OCI-LY7 (cell line): ENCODE measurements at regions not wholly inside any gene's neighbourhood (a gene's known extent, or its start where the extent isn't known, plus 50 kb on each side); places are given as distances from the start of the nearest gene placed in this dataset.

Source experiments
- BruUV-seq: library from RNA; stranded (reverse); fragments of 400-500 nt; replicated peaks from 2 replicates; lab custom pipeline; 2021; lab: Mats Ljungman, UMichigan
- CTCF ChIA-PET: fragments of 300-600 bp; sonication (Branson Sonifier 250); formaldehyde crosslinking; loops from one replicate; lab custom pipeline; 2022; ENCODE audit warnings: antibody characterized with exemption; ENCODE audit not compliant: unreplicated experiment; lab: Charles Lee
- POLR2A ChIA-PET: fragments of 300-600 bp; sonication (Branson Sonifier 250); formaldehyde crosslinking; loops from one replicate; lab custom pipeline; 2022; ENCODE audit warnings: antibody characterized with exemption; lab: Charles Lee
- DNase-seq: peaks from one replicate; pipeline ENCODE4 v3.0.0-alpha.2; 2015; ENCODE audit warnings: low spot score
- H2AFZ ChIP-seq: fragments of 200-600 bp; sonication (generic), shearing (Covaris generic); 2 replicates; pipeline ENCODE4 v1.6.1; 2014; ENCODE audit warnings: mild to moderate bottlenecking, antibody characterized with exemption, low read length, moderate library complexity
- H3K27ac ChIP-seq: fragments of 200-600 bp; sonication (generic); 2 replicates; pipeline ENCODE4 v1.5.1; 2014; ENCODE audit warnings: mixed run types, low read depth, mild to moderate bottlenecking, moderate library complexity, low read length, inconsistent platforms; ENCODE audit not compliant: poor library complexity, severe bottlenecking
- H3K36me3 ChIP-seq: fragments of 200-600 bp; sonication (generic); 2 replicates; pipeline ENCODE4 v1.6.1; 2014; ENCODE audit warnings: mild to moderate bottlenecking, antibody characterized with exemption, low read length, moderate library complexity, mixed read lengths; ENCODE audit not compliant: insufficient read depth
- H3K4me1 ChIP-seq: fragments of 200-600 bp; sonication (generic); 2 replicates; pipeline ENCODE4 v1.5.1; 2014; ENCODE audit warnings: mild to moderate bottlenecking, low read length; ENCODE audit not compliant: insufficient read depth, poor library complexity, severe bottlenecking
- H3K4me2 ChIP-seq: fragments of 200-600 bp; sonication (generic); 2 replicates; pipeline ENCODE4 v1.6.1; 2014; ENCODE audit warnings: mild to moderate bottlenecking, low read length
- H3K4me3 ChIP-seq: fragments of 200-600 bp; sonication (generic); 2 replicates; pipeline ENCODE4 v1.5.1; 2014; ENCODE audit warnings: mild to moderate bottlenecking, low read depth, low read length; ENCODE audit not compliant: poor library complexity, severe bottlenecking
- H3K79me2 ChIP-seq: fragments of 200-600 bp; sonication (generic); 2 replicates; pipeline ENCODE4 v1.6.1; 2016; ENCODE audit warnings: low read depth, mild to moderate bottlenecking, low read length, moderate library complexity, mixed read lengths; ENCODE audit not compliant: insufficient read depth
- H3K9me2 ChIP-seq: fragments of 200-600 bp; sonication (generic); 2 replicates; pipeline ENCODE4 v1.6.1; 2016; ENCODE audit warnings: mild to moderate bottlenecking, low read length, mixed read lengths; ENCODE audit not compliant: insufficient read depth
- H3K9me3 ChIP-seq: fragments of 200-600 bp; sonication (generic); 2 replicates; pipeline ENCODE4 v1.6.1; 2014; ENCODE audit warnings: mild to moderate bottlenecking, mixed run types, low read length, mixed read lengths
- H4K20me1 ChIP-seq: fragments of 200-600 bp; sonication (generic); 2 replicates; pipeline ENCODE4 v1.6.1; 2014; ENCODE audit warnings: mild to moderate bottlenecking, antibody characterized with exemption, low read length, moderate library complexity, mixed read lengths; ENCODE audit not compliant: insufficient read depth
- EZH2phosphoT487 ChIP-seq: fragments of 200-600 bp; sonication (generic); IDR thresholded peaks from 2 replicates; pipeline ENCODE4 v1.6.1; 2018; ENCODE audit warnings: low read depth, borderline replicate concordance, mild to moderate bottlenecking, mixed run types, antibody characterized with exemption, low read length, moderate library complexity, mixed read lengths
- intact Hi-C: fragments of 100-400 bp; cut with micrococcal nuclease; formaldehyde crosslinking; loops from one replicate; pipeline ENCODE4 v1.10.0; 2022; ENCODE audit not compliant: unreplicated experiment
- TF ChIP-seq, protein P1 (sequence below): fragments of 200-600 bp; sonication (generic); conservative IDR thresholded peaks from 2 replicates; pipeline ENCODE4 v1.5.1; 2014; ENCODE audit warnings: mild to moderate bottlenecking, antibody characterized with exemption, low read length, moderate library complexity, mixed read lengths

DNA sequence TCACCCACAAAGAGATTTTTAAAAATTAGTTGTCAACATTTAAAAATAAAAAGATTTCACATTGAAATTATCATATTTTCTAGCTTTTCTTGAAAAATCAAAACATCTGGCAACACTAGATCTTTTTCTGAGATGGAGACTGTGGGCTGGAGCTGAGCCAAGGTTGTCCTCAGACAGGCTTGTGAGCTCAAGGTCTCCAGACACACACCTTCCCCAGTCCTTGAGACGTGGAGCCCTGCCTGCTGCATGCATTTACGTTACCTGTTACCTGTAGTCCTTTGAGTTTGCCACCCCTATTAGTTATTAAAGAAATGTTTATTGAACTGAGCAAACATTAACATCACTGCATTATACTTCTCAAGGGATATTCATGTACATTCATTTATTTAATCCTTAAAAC lies 87.5 kb upstream of the TLE1 start:
- no TSS peak for BruUV-seq
- H3K79me2 ChIP-seq: no peaks in the 10 kb centered on the region
- no peaks in the 10 kb centered on the region for H3K9me3 ChIP-seq
- CTCF ChIA-PET: no interaction called here
- intact Hi-C loops: no loop called here
- no peak overlapping the region for H3K4me2 ChIP-seq
- DNase-seq: no peak
- no peaks in the 10 kb centered on the region for H3K4me1 ChIP-seq
- POLR2A ChIA-PET: interaction anchor here (0.6 to 1.1 kb wide), 2 partner anchors 78 to 79 kb away, joined by 3 read pairs; no protein-coding TSS in a partner anchor
- H3K36me3 ChIP-seq: no peaks in the 10 kb centered on the region
- no peaks in the 10 kb centered on the region for H4K20me1 ChIP-seq
- no peak overlapping the region for H2AFZ ChIP-seq
- no peak overlapping the region for H3K27ac ChIP-seq
- TF ChIP-seq, protein P1, sequence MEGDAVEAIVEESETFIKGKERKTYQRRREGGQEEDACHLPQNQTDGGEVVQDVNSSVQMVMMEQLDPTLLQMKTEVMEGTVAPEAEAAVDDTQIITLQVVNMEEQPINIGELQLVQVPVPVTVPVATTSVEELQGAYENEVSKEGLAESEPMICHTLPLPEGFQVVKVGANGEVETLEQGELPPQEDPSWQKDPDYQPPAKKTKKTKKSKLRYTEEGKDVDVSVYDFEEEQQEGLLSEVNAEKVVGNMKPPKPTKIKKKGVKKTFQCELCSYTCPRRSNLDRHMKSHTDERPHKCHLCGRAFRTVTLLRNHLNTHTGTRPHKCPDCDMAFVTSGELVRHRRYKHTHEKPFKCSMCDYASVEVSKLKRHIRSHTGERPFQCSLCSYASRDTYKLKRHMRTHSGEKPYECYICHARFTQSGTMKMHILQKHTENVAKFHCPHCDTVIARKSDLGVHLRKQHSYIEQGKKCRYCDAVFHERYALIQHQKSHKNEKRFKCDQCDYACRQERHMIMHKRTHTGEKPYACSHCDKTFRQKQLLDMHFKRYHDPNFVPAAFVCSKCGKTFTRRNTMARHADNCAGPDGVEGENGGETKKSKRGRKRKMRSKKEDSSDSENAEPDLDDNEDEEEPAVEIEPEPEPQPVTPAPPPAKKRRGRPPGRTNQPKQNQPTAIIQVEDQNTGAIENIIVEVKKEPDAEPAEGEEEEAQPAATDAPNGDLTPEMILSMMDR: no peak
- TF ChIP-seq EZH2phosphoT487: no peak
- no peak overlapping the region for H3K4me3 ChIP-seq
- H3K9me2 ChIP-seq: no peaks in the 10 kb centered on the region

DNA sequence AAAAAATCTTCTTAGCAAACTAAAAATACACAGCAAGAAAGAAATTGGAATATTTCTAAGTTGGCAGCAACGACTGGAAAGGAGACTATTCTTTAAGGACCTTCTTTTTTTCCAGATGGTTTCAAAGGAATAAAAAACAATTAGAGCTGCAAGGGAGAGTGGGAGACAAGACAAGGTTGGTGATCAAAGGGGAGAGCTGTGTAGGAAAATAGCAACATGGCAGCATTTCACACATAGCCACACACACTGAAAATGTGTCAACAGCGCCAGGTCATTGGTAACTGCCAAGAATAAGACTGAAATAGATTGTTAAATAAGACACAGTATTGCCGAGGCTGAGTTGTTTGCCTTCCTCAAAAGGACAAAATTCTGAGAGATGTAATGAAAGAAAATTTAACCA lies 88.1 kb upstream of the TLE1 start:
- CTCF ChIA-PET: no interaction called here
- no peak overlapping the region for H3K27ac ChIP-seq
- TF ChIP-seq EZH2phosphoT487: no peak
- TF ChIP-seq, protein P1: no peak
- H3K4me2 ChIP-seq: no peak overlapping the region
- DNase-seq: no peak
- intact Hi-C loops: no loop called here
- H3K4me3 ChIP-seq: no peak overlapping the region
- no peaks in the 10 kb centered on the region for H4K20me1 ChIP-seq
- H3K9me2 ChIP-seq: no peaks in the 10 kb centered on the region
- no peaks in the 10 kb centered on the region for H3K36me3 ChIP-seq
- POLR2A ChIA-PET: no interaction called here
- H3K9me3 ChIP-seq: no peaks in the 10 kb centered on the region
- no peaks in the 10 kb centered on the region for H3K79me2 ChIP-seq
- no peaks in the 10 kb centered on the region for H3K4me1 ChIP-seq
- no TSS peak for BruUV-seq
- no peak overlapping the region for H2AFZ ChIP-seq

- CTCF ChIA-PET: no interaction called here
- TF ChIP-seq EZH2phosphoT487: no peak
- TF ChIP-seq, protein P1: no peak
- H3K36me3 ChIP-seq: no peaks in the 10 kb centered on the region
- DNase-seq: no peak
- H3K9me3 ChIP-seq: no peaks in the 10 kb centered on the region
- H3K4me3 ChIP-seq: no peak overlapping the region
- no peak overlapping the region for H3K4me2 ChIP-seq
- H3K79me2 ChIP-seq: no peaks in the 10 kb centered on the region
- POLR2A ChIA-PET: no interaction called here
- intact Hi-C loops: no loop called here
- no peak overlapping the region for H3K27ac ChIP-seq
- no TSS peak for BruUV-seq
- no peaks in the 10 kb centered on the region for H4K20me1 ChIP-seq
- H2AFZ ChIP-seq: no peak overlapping the region
- no peaks in the 10 kb centered on the region for H3K4me1 ChIP-seq
- H3K9me2 ChIP-seq: no peaks in the 10 kb centered on the region
Observed at GRCh38 chr9:81782313-81782995, 93.1 kb upstream of the TLE1 start.
